ENCODE measurements at regions not wholly inside any gene's neighbourhood (a gene's known extent, or its start where the extent isn't known, plus 50 kb on each side); places are given as distances from the start of the nearest gene placed in this dataset.

- H3K4me3 ChIP-seq (ENCODE audit: control insufficient read depth, low read depth, low read length), result no peak overlapping the region
- no peak for DNase-seq (ENCODE audit: low read depth)
These were observed 378.8 kb upstream of the SHH start for GRCh38 chr7:156191090-156191489.

GRCh38 chr7:156185076-156185475 lies 372.8 kb upstream of the SHH start:
- no peak overlapping the region for H3K4me3 ChIP-seq (ENCODE audit: control insufficient read depth, low read depth, low read length)
- no peak for TF ChIP-seq CTCF (conservative IDR thresholded peaks at IDR 0.05; ENCODE audit: control insufficient read depth, insufficient read depth, low read depth, low read length)
- DNase-seq (ENCODE audit: low read depth), result no peak

More at GRCh38 chr7:156191090-156191489, 378.8 kb upstream of the SHH start:
- TF ChIP-seq CTCF (conservative IDR thresholded peaks at IDR 0.05; ENCODE audit: control insufficient read depth, insufficient read depth, low read depth, low read length), result no peak

- DNase-seq (ENCODE audit: low read depth), result no peak
- TF ChIP-seq CTCF (conservative IDR thresholded peaks at IDR 0.05; ENCODE audit: control insufficient read depth, insufficient read depth, low read depth, low read length), result no peak
- no peak overlapping the region for H3K4me3 ChIP-seq (ENCODE audit: control insufficient read depth, low read depth, low read length)
These were observed 371.9 kb upstream of the SHH start for GRCh38 chr7:156184164-156184563.

GRCh38 chr7:156180451-156181229 lies 368.4 kb upstream of the SHH start:
- no peak for DNase-seq (ENCODE audit: low read depth)
- no peak overlapping the region for H3K4me3 ChIP-seq (ENCODE audit: control insufficient read depth, low read depth, low read length)
- TF ChIP-seq CTCF (conservative IDR thresholded peaks at IDR 0.05; ENCODE audit: control insufficient read depth, insufficient read depth, low read depth, low read length), result no peak

- no peak overlapping the region for H3K4me3 ChIP-seq (ENCODE audit: control insufficient read depth, low read depth, low read length)
- TF ChIP-seq CTCF (conservative IDR thresholded peaks at IDR 0.05; ENCODE audit: control insufficient read depth, insufficient read depth, low read depth, low read length), result no peak
- DNase-seq (ENCODE audit: low read depth), result no peak
These were observed 367.7 kb upstream of the SHH start for GRCh38 chr7:156179872-156180390.

- H3K4me3 ChIP-seq (ENCODE audit: control insufficient read depth, low read depth, low read length), result no peak overlapping the region
- no peak for DNase-seq (ENCODE audit: low read depth)
- no peak for TF ChIP-seq CTCF (conservative IDR thresholded peaks at IDR 0.05; ENCODE audit: control insufficient read depth, insufficient read depth, low read depth, low read length)
These were observed 366.6 kb upstream of the SHH start for GRCh38 chr7:156178857-156179256.
